SK-N-SH (cell line): ENCODE measurements at regions not wholly inside any gene's neighbourhood (a gene's known extent, or its start where the extent isn't known, plus 50 kb on each side); places are given as distances from the start of the nearest gene placed in this dataset.

Experiments
- NFIC ChIP-seq: IDR thresholded peaks from 2 replicates; pipeline ENCODE4 v1.4.0; 2012; ENCODE audit warnings: borderline replicate concordance
- NRF1 ChIP-seq: IDR thresholded peaks from 2 replicates; pipeline ENCODE4 v1.6.1; 2012; ENCODE audit warnings: low read depth, mild to moderate bottlenecking, low read length
- POLR2AphosphoS5 ChIP-seq: IDR thresholded peaks from 2 replicates; pipeline ENCODE4 v1.6.1; 2012; ENCODE audit warnings: low read depth, low read length
- RAD21 ChIP-seq: IDR thresholded peaks from 2 replicates; pipeline ENCODE4 v1.6.1; 2012; ENCODE audit warnings: mild to moderate bottlenecking, low read length
- REST ChIP-seq: IDR thresholded peaks from 2 replicates; pipeline ENCODE4 v1.6.1; 2012; ENCODE audit warnings: mild to moderate bottlenecking, low read depth, low read length, moderate library complexity
- TAF1 ChIP-seq: IDR thresholded peaks from 2 replicates; pipeline ENCODE4 v1.6.1; 2012; ENCODE audit warnings: low read depth, mild to moderate bottlenecking, low read length, moderate library complexity, borderline replicate concordance
- USF2 ChIP-seq: fragments of 150-350 bp; IDR thresholded peaks from 2 replicates; pipeline ENCODE4 v1.6.1; 2017; ENCODE audit warnings: antibody characterized with exemption, low read length, low read depth, borderline replicate concordance
- TF ChIP-seq, protein P1 (sequence below): fragments of 200-600 bp; sonication (generic); IDR thresholded peaks from 2 replicates; pipeline ENCODE4 v1.6.1; 2017; ENCODE audit warnings: antibody characterized with exemption, mild to moderate bottlenecking, moderate library complexity

DNA sequence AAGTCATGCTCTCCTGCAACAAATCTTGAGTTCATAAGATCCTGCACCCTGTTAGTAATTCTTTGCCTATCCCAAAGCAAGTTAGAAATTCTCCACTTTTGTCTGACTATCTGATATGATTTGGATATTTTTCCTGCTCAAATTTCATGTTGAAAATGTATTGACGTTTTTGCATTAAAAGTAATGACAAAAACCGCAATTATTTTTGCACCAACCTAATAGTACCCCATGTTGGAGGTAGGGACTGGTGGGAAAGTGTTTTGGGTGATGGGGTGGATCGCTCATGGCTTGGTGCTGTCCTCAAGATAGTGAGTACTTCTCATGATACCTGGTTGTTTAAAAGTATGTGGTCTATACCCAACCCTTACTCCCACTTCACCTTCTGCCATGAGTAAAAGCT, 713.4 kb downstream of the CDH18 start:
- no peak for TF ChIP-seq TAF1
- TF ChIP-seq REST: no peak
- TF ChIP-seq, protein P1, sequence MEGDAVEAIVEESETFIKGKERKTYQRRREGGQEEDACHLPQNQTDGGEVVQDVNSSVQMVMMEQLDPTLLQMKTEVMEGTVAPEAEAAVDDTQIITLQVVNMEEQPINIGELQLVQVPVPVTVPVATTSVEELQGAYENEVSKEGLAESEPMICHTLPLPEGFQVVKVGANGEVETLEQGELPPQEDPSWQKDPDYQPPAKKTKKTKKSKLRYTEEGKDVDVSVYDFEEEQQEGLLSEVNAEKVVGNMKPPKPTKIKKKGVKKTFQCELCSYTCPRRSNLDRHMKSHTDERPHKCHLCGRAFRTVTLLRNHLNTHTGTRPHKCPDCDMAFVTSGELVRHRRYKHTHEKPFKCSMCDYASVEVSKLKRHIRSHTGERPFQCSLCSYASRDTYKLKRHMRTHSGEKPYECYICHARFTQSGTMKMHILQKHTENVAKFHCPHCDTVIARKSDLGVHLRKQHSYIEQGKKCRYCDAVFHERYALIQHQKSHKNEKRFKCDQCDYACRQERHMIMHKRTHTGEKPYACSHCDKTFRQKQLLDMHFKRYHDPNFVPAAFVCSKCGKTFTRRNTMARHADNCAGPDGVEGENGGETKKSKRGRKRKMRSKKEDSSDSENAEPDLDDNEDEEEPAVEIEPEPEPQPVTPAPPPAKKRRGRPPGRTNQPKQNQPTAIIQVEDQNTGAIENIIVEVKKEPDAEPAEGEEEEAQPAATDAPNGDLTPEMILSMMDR: no peak
- no peak for TF ChIP-seq RAD21
- no peak for TF ChIP-seq NRF1
- no peak for TF ChIP-seq NFIC
- no peak for TF ChIP-seq POLR2AphosphoS5
- TF ChIP-seq USF2: no peak
